Adrenal gland (tissue), 9 donors: ENCODE measurements at regions not wholly inside any gene's neighbourhood (a gene's known extent, or its start where the extent isn't known, plus 50 kb on each side); places are given as distances from the start of the nearest gene placed in this dataset.
A peak's percentile ranks its signal among the peaks of the same experiment; 100 is the strongest.
"Not testable (repeated sequence)": the region's sequence is repeated elsewhere in the genome, so short reads cannot be mapped to it uniquely, and the experiment has no call there.

ENCODE experiments used
- DNase-seq, 7 donors: peaks; one replicate each; pipeline ENCODE4 v3.0.0-alpha.2; 2019 to 2020
- H3K27ac ChIP-seq, 5 donors: fragments of 200-600 bp; sonication (generic) in 4 of 5; 1 replicate in 3 of 5; 2 replicates in 2 of 5; pipeline versions ENCODE4 v1.5.1 to v1.8.0; 2016 to 2020; ENCODE audit warnings: mild to moderate bottlenecking in 1 of 5
- H3K27me3 ChIP-seq: fragments of 200-600 bp; 2 replicates; pipeline ENCODE4 v1.8.0; 2021
- H3K36me3 ChIP-seq, 2 donors: fragments of 200-600 bp; replicated peaks in 1 of 2; 1 replicate in 1 of 2; 2 replicates in 1 of 2; pipeline versions ENCODE4 v1.5.1 to v1.8.0; 2018 to 2022
- H3K4me1 ChIP-seq, 2 donors: fragments of 200-600 bp; replicated peaks in 1 of 2; 1 replicate in 1 of 2; 2 replicates in 1 of 2; pipeline versions ENCODE4 v1.5.1 to v1.8.0; 2018 to 2021
- H3K4me3 ChIP-seq, 4 donors: fragments of 200-600 bp; sonication (generic) in 3 of 4; one replicate each; pipeline ENCODE4 v1.5.1; 2016 to 2018
- H3K9me3 ChIP-seq, 3 donors: fragments of 200-600 bp; sonication (generic) in 1 of 3; replicated peaks in 1 of 3; 1 replicate in 2 of 3; 2 replicates in 1 of 3; pipeline versions ENCODE4 v1.5.1 to v1.8.0; 2016 to 2021
- CTCF ChIP-seq, 6 experiments: fragments of 450-650 bp in 4 of 6; fragments of 200-600 bp in 2 of 6; sonication (generic) in 1 of 6; IDR thresholded peaks; 1 replicate in 5 of 6; 2 replicates in 1 of 6; pipeline versions ENCODE4 v1.5.1 to v1.8.0; 2016 to 2021; ENCODE audit warnings: antibody characterized with exemption in 6 of 6, mild to moderate bottlenecking in 2 of 6, moderate library complexity in 1 of 6
- POLR2A ChIP-seq, 2 donors: fragments of 450-650 bp; IDR thresholded peaks; one replicate each; pipeline ENCODE4 v1.6.1; 2017; ENCODE audit warnings: antibody characterized with exemption in 2 of 2, mild to moderate bottlenecking in 2 of 2, moderate library complexity in 1 of 2
- WGBS, 4 donors: extraction: QIAGEN DNeasy Blood & Tissue Kit in 2 of 4; methylation state at CpG; one replicate each; pipeline versions ENCODE4 v1.1.5 to v1.1.7; 2013 to 2017; 5-methylcytosine and 5-hydroxymethylcytosine counted together
- intact Hi-C, 2 donors: fragments of 100-400 bp; cut with DNase I; formaldehyde crosslinking; loops; one replicate each; pipeline versions ENCODE4 v1.14.1 to v1.15.0; 2022 to 2023
- donor health status: healthy with polysubstance abuse.
- donor health status: Bipolar disorder and iron deficiency.
- donor health status: DM: yes; HTN: yes; CAD: no.
- donor health status: DM: no; HTN: no; CAD: no.
- donor health status: DM: no; HTN: no; CAD: no.

GRCh38 chr11:96869207-96869606 lies 479.4 kb downstream of the JRKL start:
- TF ChIP-seq POLR2A (IDR thresholded peaks at IDR 0.05): no peak
- no peak for TF ChIP-seq CTCF (IDR thresholded peaks at IDR 0.05)
- no peak overlapping the region for H3K27ac ChIP-seq
- peak; percentile 30 to 70 (median 54) for DNase-seq
- no peaks in the 10 kb centered on the region for H3K27me3 ChIP-seq
- H3K9me3 ChIP-seq: no peaks in the 10 kb centered on the region
- no peaks in the 10 kb centered on the region for H3K36me3 ChIP-seq
- no peak overlapping the region for H3K4me3 ChIP-seq
- H3K4me1 ChIP-seq: no peaks in the 10 kb centered on the region
- intact Hi-C loops: no loop called here

- peak in 5 of 7 donors; percentile 42 to 64 (median 46) for DNase-seq
- no peaks in the 10 kb centered on the region for H3K4me1 ChIP-seq
- no peak overlapping the region for H3K4me3 ChIP-seq
- H3K27me3 ChIP-seq: no peaks in the 10 kb centered on the region
- WGBS, 4 donors: 40 to 56% (median 44%) methylated on average over 4 of the region's 4 CpGs
- H3K36me3 ChIP-seq: no peaks in the 10 kb centered on the region
- no peaks in the 10 kb centered on the region for H3K9me3 ChIP-seq
- intact Hi-C loops: no loop called here
- no peak for TF ChIP-seq CTCF (IDR thresholded peaks at IDR 0.05)
- no peak overlapping the region for H3K27ac ChIP-seq
Observed at GRCh38 chr11:96875712-96876111, 485.9 kb downstream of the JRKL start.

- Histone ChIP-seq H3K27me3 (no peaks in the 10 kb centered on the region), H3K4me1 (no peaks in the 10 kb centered on the region), H3K4me3 (no peak overlapping the region), H3K9me3 (no peaks in the 10 kb centered on the region), H3K27ac (no peak overlapping the region), H3K36me3 (no peaks in the 10 kb centered on the region)
- DNase-seq: peak in 1 of 7 donors; percentile 12
- TF ChIP-seq POLR2A (IDR thresholded peaks at IDR 0.05) (no peak), CTCF (IDR thresholded peaks at IDR 0.05) (no peak)
- intact Hi-C loops: no loop called here
- WGBS, 4 donors: 83 to 100% (median 96%) methylated on average over 1 to 6 of the region's 6 CpGs
Observed at GRCh38 chr11:96878299-96879051, 488.7 kb downstream of the JRKL start.

- DNase-seq, H3K36me3 ChIP-seq, H3K27ac ChIP-seq, intact Hi-C loops, H3K4me1 ChIP-seq, H3K9me3 ChIP-seq, H3K27me3 ChIP-seq, H3K4me3 ChIP-seq: not testable (repeated sequence)
- 78 to 92% (median 87%) methylated on average over 2 of the region's 2 CpGs for WGBS, 4 donors
Observed at GRCh38 chr11:96882622-96883021, 492.8 kb downstream of the JRKL start.

- WGBS, 4 donors: 69 to 80% (median 76%) methylated on average over 3 of the region's 3 CpGs
- intact Hi-C loops: no loop called here
- TF ChIP-seq CTCF (IDR thresholded peaks at IDR 0.05) (no peak), POLR2A (IDR thresholded peaks at IDR 0.05) (no peak)
- H3K9me3 ChIP-seq: no peaks in the 10 kb centered on the region
- no peaks in the 10 kb centered on the region for H3K27me3 ChIP-seq
- no peak overlapping the region for H3K27ac ChIP-seq
- no peak overlapping the region for H3K4me3 ChIP-seq
- H3K36me3 ChIP-seq: no peaks in the 10 kb centered on the region
- no peaks in the 10 kb centered on the region for H3K4me1 ChIP-seq
- DNase-seq: no peak
Observed at GRCh38 chr11:96885405-96885804, 495.6 kb downstream of the JRKL start.
